GM12878 (cell line): ENCODE measurements at regions not wholly inside any gene's neighbourhood (a gene's known extent, or its start where the extent isn't known, plus 50 kb on each side); places are given as distances from the start of the nearest gene placed in this dataset.

Experiments
- ATAC-seq: fragments of 200-7000 bp; cut with Tn5 transposase; 3 replicates; pipeline ENCODE4 v1.9.1; 2020; ENCODE audit warnings: mild to moderate bottlenecking, moderate library complexity
- BruUV-seq: library from RNA; stranded (reverse); fragments of 400-500 nt; replicated peaks from 2 replicates; lab custom pipeline; 2021; lab: Mats Ljungman, UMichigan
- CTCF ChIA-PET: fragments of 300-600 bp; sonication (Branson Sonifier 250); formaldehyde crosslinking; extraction: SDS; loops from one replicate; lab custom pipeline; 2021; ENCODE audit warnings: inconsistent platforms; lab: Yijun Ruan, JAX
- POLR2A ChIA-PET: fragments of 350-600 bp; formaldehyde crosslinking; extraction: SDS; loops from one replicate; lab custom pipeline; 2021; ENCODE audit warnings: inconsistent platforms; lab: Charles Lee
- RAD21 ChIA-PET: fragments of 300-600 bp; sonication (Branson Sonifier 250); formaldehyde crosslinking; loops from one replicate; lab custom pipeline; 2023; ENCODE audit warnings: antibody characterized with exemption; ENCODE audit not compliant: unreplicated experiment; lab: Charles Lee
- SMC1A ChIA-PET: fragments of 300-600 bp; sonication (Branson Sonifier 250); formaldehyde crosslinking; loops from one replicate; lab custom pipeline; 2023; ENCODE audit not compliant: unreplicated experiment, uncharacterized antibody; lab: Charles Lee
- DNase-seq: peaks from one replicate; pipeline ENCODE4 v3.0.0-alpha.2; 2011; ENCODE audit warnings: low read depth, low spot score
- FAIRE-seq: peaks from 3 replicates; lab custom pipeline; 2011; peaks lifted over from hg19 to GRCh38; lab: Jason Lieb, UNC
- H2AFZ ChIP-seq: 2 replicates; pipeline ENCODE4 v1.6.0; 2011; ENCODE audit warnings: low read depth, low read length, control low read depth; ENCODE audit not compliant: control insufficient read depth
- H3K27ac ChIP-seq: 2 replicates; pipeline ENCODE4 v1.5.1; 2011; ENCODE audit warnings: control low read depth; ENCODE audit not compliant: control insufficient read depth, insufficient read depth
- H3K27me3 ChIP-seq, 2 experiments: replicated peaks in 1 of 2; 2 replicates each; pipeline versions ENCODE4 v1.6.0 to v1.6.1; 2011; ENCODE audit warnings: low read length in 1 of 2; ENCODE audit not compliant: control insufficient read depth in 2 of 2, insufficient read depth in 2 of 2
- H3K36me3 ChIP-seq, 2 experiments: 2 replicates each; pipeline ENCODE4 v1.5.1; 2011; ENCODE audit warnings: low read length in 1 of 2; ENCODE audit not compliant: control insufficient read depth in 2 of 2, insufficient read depth in 2 of 2
- H3K4me1 ChIP-seq: 2 replicates; pipeline ENCODE4 v1.6.1; 2011; ENCODE audit warnings: mild to moderate bottlenecking, low read length, moderate library complexity, mixed read lengths; ENCODE audit not compliant: control insufficient read depth, insufficient read depth
- H3K4me2 ChIP-seq: 2 replicates; pipeline ENCODE4 v1.6.0; 2011; ENCODE audit warnings: control low read depth; ENCODE audit not compliant: control insufficient read depth, insufficient read depth
- H3K4me3 ChIP-seq: fragments of 200-600 bp; sonication (generic); 2 replicates; pipeline ENCODE4 v1.5.1; 2016
- H3K79me2 ChIP-seq: 2 replicates; pipeline ENCODE4 v1.6.0; 2011; ENCODE audit warnings: low read length; ENCODE audit not compliant: control insufficient read depth, insufficient read depth
- H3K9ac ChIP-seq: 2 replicates; pipeline ENCODE4 v1.8.0; 2011; ENCODE audit warnings: low read length, control low read depth, mixed read lengths; ENCODE audit not compliant: control insufficient read depth, insufficient read depth
- H3K9me3 ChIP-seq: replicated peaks from 3 replicates; pipeline ENCODE4 v1.5.1; 2011; ENCODE audit warnings: mild to moderate bottlenecking, low read length; ENCODE audit not compliant: control insufficient read depth, insufficient read depth
- H4K20me1 ChIP-seq: 2 replicates; pipeline ENCODE4 v1.6.0; 2011; ENCODE audit not compliant: control insufficient read depth, insufficient read depth
- CREB1 ChIP-seq: IDR thresholded peaks from 2 replicates; pipeline ENCODE4 v1.6.1; 2012; ENCODE audit warnings: low read depth, mild to moderate bottlenecking, inconsistent platforms
- RBBP5 ChIP-seq: fragments of 200-600 bp; sonication (generic); conservative IDR thresholded peaks from 2 replicates; pipeline ENCODE4 v1.6.1; 2016
- RELA ChIP-seq: fragments of 450-650 bp; IDR thresholded peaks from 2 replicates; pipeline ENCODE4 v1.8.0; 2014; ENCODE audit warnings: borderline replicate concordance; ENCODE audit not compliant: partially characterized antibody
- REST ChIP-seq: IDR thresholded peaks from 2 replicates; pipeline ENCODE4 v1.6.1; 2012; ENCODE audit warnings: mild to moderate bottlenecking, low read depth, low read length
- STAT3 ChIP-seq: IDR thresholded peaks from 2 replicates; pipeline ENCODE4 v1.6.1; 2011; ENCODE audit warnings: low read depth, low read length, improper control_type of control experiment
- ZNF217 ChIP-seq: fragments of 450-650 bp; IDR thresholded peaks from 2 replicates; pipeline ENCODE4 v1.6.1; 2017; ENCODE audit warnings: antibody characterized with exemption, mild to moderate bottlenecking
- WGBS: methylation state at CpG from one replicate; pipeline ENCODE4 v1.1.6; 2016; ENCODE audit warnings: low lambda C conversion rate; ENCODE audit not compliant: insufficient replicate concordance, insufficient coverage; ENCODE audit errors: missing lambda C conversion rate; 5-methylcytosine and 5-hydroxymethylcytosine counted together
- in situ Hi-C: fragments of 300-500 bp; cut with MboI; formaldehyde crosslinking; loops from 9 replicates; pipeline ENCODE4 v1.14.3; 2018; ENCODE audit warnings: mixed read lengths
- intact Hi-C: fragments of 100-400 bp; cut with micrococcal nuclease; formaldehyde crosslinking; loops from one replicate; pipeline ENCODE4 v1.14.2; 2022; ENCODE audit not compliant: unreplicated experiment

DNA sequence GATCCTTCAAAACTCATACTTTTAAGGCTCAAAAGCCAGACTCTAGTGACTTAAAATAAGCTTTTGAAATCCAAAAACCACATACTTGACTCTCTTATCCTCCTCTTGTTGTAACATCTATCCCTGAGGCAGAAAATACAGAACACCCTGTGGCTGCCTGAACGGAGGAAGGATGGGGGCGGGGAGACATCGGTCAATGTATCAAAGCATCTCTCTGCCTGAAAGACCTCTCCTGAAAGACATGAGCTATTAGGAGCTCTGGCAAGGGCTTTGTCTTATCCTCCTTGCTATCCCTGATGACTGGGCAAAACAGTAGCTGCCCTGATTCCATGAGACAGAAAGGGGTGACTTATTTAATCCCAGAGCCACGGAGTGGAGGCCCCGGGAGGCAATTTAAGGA is 122.4 kb downstream of the MN1 start:
- TF ChIP-seq CREB1, result no peak
- no peak for TF ChIP-seq ZNF217
- no peak for TF ChIP-seq RBBP5
- no peak for TF ChIP-seq STAT3
- no peak for TF ChIP-seq REST
- TF ChIP-seq RELA, result no peak
- Histone ChIP-seq H2AFZ (no peak overlapping the region), H3K27me3 (no peaks in the 10 kb centered on the region; a peak in 1 of 4 replicates), H3K4me2 (no peak overlapping the region), H4K20me1 (no peaks in the 10 kb centered on the region), H3K4me3 (no peak overlapping the region), H3K9ac (no peak overlapping the region), H3K9me3 (no peaks in the 10 kb centered on the region), H3K27ac (no peak overlapping the region), H3K79me2 (no peaks in the 10 kb centered on the region), H3K36me3 (no peaks in the 10 kb centered on the region), H3K4me1 (no peaks in the 10 kb centered on the region)
- no peak for FAIRE-seq
- ChIA-PET POLR2A (no interaction called here), RAD21 (no interaction called here), CTCF (no interaction called here), SMC1A (no interaction called here)
- in situ Hi-C loops (no loop called here), intact Hi-C loops (no loop called here)
- DNase-seq, result no peak
- ATAC-seq, result no peak
- BruUV-seq, result no TSS peak
- WGBS, result 56% methylated on average over 5 of the region's 5 CpGs
